Stimulated activated CD4-positive, alpha-beta T cell treated with anti-CD3 and anti-CD28 coated beads, Interleukin-1b, Interleukin-23, amount 100 ng/mL, for 4 hours (primary cell): ENCODE measurements at regions not wholly inside any gene's neighbourhood (a gene's known extent, or its start where the extent isn't known, plus 50 kb on each side); places are given as distances from the start of the nearest gene placed in this dataset.
"Not testable (repeated sequence)": the region's sequence is repeated elsewhere in the genome, so short reads cannot be mapped to it uniquely, and the experiment has no call there.

Source experiments
- DNase-seq, 2 donors: peaks; one replicate each; pipeline ENCODE4 v3.0.0-alpha.2; 2020; ENCODE audit warnings: low read depth in 2 of 2

DNA sequence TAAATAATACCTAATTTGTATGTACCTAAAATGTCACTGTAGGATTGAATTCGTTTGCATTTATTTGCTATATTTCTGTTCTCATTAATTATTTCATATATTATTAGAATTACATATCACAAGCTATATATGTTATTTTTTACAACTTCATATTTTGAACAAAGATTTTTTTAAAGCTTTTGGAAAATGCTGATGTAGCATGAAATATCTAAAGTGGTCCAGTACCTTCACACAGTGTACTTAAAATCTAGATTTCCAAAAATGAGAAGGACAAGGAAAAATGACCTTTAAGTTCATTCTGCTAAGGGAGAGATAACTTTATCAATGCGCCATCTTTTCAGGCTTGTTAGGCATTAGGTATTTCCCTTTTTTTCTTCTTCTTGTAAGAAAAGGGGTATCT is 71.8 kb downstream of the LARP7 start:
- no peak for DNase-seq

DNA sequence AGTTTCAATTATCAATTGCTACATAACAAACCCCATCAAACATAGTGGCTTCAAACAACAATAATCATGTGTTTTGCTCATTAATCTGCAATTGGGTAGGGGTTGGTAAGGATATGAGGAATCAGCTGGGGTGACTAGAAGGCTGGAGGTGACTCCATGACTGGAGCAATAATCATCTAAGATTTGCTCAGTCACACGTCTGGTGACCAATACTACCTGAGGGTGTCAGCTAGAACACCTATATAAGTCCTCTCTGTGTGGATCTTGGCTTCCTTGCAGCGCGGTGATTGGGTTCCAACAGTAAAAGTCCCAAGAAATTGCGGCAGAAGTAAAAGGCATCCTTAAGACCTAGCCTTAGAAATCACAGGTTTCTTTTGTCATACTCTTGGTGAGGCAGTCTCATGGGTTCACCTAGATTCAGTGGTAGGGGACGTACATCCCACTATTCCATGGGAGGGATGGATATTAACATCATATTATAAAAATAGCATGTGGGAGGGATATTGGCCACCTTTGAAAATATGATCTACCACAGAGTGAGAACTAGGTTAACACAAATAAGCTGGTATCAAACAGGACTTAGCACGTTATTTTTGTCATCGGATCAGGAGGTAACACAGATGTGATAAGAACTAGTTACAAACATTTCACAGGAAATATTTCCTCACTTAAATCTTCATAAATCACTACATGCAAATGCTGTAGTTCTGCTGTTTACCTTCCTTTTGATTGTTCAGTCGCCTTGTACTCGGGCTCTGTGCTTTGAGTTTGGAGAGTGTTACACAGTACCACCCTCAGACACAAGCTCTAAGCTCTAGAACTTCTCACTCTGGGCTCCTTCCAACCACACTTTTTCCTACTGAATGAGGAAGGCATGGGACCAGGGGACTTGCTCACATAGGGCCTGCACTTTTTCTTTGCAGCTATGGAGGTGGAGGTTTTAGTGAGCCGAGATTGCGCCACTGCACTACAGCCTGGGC is 78.3 kb downstream of the LARP7 start:
- no peak for DNase-seq

DNA sequence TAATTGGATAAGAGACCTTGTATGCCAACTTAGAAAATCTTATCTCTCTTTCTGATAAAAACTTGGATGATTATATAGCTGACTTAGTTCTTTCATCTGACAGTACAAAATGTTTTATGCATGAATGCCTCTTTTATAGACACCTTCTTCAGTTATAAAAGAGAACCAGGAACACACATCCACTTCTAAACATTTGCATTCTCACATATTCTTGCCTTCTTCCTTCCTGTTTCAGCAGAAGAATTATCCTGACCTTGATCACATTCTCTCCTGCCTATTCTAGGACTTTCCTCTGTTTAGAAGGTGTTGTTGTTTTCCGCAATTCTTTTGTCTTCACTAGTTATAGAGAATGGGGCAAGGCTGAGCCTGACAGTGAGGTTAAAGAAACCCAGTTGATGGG is 80.9 kb downstream of the LARP7 start:
- DNase-seq: no peak

DNA sequence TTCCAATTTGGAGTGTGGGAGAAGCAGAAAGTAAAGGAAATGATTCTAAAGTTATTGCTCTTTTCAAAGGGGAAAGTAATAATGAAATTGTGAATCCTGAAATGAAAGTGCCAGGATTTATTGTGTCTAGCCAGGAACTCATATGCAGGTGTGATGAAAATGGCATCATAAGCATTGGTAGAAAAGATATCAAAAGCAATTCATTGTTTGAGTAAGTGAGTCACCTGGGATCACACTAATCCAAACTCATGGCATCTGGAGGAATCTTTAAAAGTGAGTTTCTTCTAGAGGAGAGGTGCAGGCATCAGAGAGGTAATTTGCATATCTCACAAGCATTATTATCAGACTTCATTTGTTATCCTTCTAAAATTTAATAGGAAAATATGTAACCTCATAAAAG is 84.7 kb downstream of the LARP7 start:
- no peak for DNase-seq

DNA sequence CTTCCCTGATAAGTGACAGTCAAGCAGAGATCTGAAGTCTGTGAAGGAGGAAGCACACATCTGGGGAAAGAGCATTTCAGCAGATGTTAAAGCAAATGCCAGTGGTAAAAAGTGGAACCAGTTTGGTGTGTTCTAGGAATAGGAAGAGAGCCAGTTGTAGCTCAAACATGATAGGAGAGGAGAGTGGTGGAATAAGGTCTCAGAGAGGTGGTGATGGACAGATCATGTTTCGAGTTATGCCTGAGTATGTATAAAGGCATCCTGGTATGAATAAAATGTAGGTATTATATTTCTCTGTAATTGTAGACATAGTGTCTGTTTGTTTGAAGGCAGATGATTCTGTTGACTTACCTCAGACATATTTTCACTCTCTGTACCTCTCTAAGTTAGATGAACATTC is 89.1 kb downstream of the LARP7 start:
- no peak for DNase-seq

DNA sequence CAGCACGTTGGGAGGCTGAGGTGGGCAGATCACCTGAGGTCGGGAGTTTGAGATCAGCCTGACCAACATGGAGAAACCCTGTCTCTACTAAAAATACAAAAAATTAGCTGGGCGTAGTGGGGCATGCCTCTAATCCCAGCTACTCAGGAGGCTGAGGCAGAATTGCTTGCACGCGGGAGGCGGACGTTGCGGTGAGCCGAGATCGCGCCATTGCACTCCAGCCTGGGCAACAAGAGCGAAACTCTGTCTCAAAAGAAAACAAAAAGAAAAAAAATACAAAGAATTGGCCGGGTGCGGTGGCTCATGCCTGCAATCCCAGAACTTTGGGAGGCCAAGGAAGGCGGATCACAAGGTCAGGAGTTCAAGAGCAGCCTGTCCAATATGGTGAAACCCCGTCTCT is 90.8 kb downstream of the LARP7 start:
- DNase-seq: not testable (repeated sequence)

DNA sequence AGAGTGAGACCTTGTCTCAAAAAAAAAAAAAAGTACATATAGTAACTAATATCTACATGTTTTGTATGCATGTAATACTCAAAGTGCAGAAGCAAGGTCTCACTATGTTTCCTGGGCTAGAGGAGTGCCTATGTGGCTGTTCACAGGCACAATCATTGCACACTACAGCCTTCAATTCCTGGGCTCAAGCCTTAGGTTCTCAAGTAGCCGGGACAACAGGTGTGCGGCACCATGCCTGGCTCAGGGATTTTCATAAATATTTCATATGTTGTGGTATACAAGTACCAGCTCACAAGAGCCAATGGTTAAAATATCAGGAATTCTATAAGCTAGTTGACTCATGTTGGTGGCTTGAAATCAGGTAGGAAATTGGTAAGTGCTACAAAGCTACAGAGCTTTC is 94.8 kb downstream of the LARP7 start:
- DNase-seq: no peak

DNA sequence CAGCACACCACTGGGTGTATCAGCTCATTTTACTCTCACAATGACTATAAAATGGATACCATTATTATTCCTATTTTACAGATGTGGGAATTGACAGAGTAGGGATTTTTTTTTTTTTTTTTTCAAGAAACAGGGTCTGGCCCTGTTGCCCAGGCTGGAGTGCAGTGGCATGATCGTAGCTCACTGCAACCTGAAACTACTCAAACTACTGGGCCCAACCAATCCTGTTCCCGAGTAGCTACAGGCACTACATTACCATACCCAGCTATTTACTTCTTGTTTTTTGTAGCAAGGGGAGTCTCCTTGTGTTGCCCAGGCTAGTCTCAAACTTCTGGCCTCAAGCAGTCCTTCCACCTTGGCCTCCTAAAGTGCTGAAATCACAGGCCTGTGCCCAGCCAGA is 95.2 kb downstream of the LARP7 start:
- no peak for DNase-seq

DNA sequence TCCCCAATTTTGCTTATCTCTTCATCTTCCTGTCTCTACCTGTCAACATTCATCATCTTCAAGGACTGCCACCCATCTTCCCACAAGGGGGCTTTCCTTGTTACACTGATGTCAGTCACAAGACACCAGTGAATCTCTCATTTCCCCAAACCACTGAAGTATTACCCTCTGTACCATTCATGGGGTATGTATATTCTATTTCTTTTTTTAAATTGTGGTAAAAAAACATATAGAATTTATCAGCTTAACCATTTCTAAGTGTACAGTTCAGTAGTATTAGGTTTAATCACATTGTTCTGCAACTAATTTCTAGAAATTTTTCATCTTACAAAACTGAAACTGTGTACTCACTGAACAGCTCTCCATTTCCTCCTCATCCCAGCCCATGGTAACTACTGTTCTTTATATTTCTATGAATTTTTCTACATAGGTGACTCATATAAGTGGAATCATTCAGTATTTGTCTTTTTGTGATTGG is 98.6 kb downstream of the LARP7 start:
- DNase-seq: no peak

DNA sequence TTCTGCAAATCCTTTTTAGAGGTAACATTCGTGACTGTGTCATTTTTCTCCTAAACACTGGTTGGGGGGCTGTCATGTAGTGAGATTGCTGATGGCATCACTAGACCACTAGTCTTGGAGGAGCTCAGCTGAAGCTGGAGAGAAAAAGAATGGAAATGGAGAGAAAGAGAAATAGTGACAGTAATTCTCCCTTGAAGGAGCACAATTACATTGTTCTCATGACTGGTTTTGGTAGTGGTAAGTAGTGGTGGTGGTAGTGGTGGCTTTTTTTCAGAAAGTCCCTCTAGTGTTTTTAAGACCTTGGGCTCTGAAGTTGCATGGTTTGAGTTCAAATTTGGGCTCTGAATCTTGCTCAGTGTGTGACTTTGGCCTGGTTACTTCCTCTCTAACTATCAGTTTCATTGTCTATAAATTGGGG is 99.8 kb downstream of the LARP7 start:
- DNase-seq: no peak

DNA sequence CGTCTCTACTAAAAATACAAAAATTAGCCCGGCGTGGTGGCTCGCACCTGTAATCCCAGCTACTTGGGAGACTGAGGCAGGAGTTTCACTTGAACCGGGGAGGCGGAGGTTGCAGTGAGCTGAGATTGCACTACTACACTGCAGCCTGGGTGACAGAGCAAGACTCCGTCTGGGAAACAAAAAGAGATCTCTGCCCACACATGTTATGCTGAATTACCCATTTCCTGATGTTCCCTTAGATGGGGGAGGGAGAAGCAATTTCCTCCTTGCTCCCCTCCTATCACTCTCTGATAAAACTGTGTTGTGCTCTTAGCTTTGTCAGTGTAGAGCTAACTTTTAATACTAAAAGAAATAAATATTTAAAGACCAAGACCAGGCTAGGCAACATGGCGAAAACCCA is 102.5 kb downstream of the LARP7 start:
- DNase-seq: no peak

DNA sequence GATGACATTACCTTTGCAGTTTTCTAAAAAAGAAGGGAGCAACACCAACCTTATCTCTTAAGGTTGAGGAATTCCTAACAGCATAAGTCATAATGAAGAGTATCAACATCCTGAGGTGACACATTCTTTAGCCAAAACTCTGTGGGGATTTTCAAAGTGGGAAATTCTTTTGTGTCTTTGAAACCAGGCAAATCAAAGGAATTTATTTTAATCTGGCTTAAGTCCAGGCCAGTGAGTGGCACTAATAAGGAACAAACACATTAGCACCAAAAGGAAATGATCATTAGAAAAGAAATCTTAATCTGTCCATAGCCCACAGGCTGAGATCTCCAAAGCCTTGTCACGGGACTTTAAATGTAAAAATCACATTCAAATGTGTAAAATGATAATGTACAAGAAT is 110.1 kb downstream of the LARP7 start:
- no peak for DNase-seq

DNA sequence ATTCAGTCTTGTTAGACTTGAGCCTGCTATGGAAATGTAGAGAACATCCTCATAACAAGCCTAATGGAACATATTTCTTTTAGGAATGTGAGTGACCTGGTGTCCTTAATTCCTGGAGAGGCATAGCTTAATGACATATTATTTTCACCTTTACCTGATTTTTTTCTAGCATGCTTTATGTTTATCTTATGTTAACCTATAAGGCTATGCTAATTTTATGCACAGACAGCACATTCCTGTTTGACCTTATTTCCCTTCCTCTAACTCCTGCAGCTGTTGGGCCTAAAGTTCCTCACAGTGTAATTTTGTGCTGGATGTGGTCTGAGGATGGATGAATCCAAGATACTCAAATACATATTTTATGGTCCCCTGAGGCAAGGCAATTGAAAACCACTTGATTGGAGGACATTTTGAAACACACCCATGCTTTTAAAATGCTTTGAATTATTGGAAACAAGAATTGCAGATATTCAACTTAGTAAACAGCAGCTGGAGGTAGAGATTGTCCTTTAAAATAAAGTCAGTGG is 111.5 kb downstream of the LARP7 start:
- no peak for DNase-seq

DNA sequence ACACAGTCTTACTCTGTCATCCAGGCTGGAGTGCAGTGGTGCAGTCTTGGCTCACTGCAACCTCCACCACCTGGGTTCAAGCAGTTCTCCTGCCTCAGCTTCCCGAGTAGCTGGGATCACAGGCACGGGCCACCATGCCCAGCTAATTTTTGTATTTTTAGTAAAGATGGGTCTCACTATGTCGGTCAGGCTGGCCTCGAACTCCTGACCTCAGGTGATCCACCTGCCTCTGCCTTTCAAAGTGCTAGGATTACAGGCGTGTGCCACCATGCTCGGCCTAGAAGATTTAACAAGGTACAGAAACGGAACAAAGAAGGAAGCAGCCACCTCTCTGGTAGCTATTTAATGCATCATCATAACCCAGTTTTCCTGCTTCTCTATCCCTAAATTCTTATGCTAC is 113.8 kb downstream of the LARP7 start:
- DNase-seq: not testable (repeated sequence)

DNA sequence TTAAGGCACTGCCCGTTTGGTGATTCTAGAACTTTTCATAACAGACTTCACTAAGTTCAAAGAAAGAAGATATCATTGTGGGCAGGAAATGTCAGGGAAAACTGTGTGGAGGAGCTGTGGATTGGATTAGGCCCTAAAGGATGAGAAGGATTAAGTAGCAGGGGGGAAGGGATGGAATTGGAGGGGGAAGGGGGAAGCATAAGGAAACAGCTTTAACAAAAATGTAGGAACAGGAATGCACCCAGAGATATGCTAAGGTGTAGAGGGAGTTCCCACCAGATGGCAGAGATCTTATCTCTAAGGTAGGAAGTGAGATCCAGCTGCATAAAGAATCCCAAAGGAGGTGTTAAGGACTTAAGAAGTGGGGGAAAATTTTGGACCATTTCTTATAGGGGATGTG is 114.5 kb downstream of the LARP7 start:
- DNase-seq: no peak

DNA sequence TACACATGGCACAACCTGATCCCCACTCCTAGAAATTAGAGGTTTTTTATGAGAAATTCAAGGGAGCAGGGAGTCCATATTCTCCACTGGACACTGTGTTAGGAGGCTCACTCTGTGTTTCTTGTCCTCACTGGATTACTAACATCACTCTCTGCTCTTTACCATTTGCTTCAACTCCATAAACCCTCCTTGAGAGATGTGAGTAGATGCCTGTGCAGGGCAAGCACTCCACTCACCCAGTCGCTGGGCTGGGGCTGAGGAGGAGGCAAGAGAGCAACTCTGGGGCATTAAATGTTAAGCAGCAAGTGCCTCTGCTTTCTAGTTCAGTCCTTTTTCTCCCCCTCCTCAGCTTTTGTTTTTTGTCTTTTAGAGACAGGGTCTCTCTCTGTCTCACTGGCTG is 115.1 kb downstream of the LARP7 start:
- no peak for DNase-seq

DNA sequence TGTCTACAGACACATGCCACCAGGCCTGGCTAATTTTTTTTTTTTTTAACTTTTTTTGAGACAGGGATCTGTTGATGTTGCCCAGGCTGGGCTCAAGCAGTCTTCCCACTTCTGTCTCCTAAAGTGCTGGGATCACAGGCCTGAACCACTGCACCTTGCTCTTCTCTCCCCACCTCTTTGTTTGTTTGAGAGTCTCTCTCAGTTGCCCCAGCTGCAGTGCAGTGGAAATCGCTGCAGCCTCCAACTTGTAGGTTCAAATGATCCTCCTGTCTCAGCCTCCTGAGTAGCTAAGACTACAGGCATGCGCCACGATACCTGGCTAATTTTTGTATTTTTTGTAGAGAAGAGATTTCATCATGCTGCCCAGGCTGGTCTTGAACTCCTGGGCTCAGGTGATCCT is 115.6 kb downstream of the LARP7 start:
- DNase-seq: no peak

DNA sequence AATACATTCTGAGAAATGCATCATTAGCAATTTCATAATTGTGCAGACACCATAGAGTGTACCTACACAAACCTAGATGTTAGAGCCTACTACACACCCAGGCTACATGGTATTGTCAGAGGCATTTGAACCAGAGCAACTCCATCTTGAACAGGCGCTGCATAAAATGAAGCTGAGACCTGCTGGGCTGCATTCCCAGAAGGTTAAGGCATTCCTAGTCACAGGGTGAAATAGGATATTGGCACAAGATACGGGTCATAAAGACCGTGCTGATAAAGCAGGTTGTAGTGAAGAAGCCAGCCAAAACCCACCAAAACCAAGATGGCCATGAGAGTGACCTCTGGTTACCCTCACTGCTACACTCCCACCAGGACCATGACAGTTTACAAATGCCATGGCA is 116.4 kb downstream of the LARP7 start:
- no peak for DNase-seq

DNA sequence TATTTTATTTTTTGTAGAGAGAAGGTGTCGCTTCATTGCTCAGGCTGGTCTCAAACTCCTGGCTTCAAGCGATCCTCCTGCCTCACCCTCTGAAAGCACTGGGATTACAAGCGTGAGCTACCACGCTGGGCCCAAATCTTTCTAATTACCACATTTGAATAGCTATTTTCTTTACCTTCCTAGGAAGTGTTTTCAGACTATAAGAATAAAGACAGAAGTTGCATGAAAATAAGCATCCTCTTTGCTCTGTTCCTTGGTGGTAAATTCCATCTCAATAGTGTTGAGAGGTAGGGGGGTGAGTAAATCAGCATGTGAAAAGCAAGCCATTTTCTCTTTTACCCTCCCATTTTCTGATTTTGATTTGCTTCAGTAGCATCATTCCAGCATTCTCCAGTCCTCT is 122.4 kb downstream of the LARP7 start:
- DNase-seq: no peak

DNA sequence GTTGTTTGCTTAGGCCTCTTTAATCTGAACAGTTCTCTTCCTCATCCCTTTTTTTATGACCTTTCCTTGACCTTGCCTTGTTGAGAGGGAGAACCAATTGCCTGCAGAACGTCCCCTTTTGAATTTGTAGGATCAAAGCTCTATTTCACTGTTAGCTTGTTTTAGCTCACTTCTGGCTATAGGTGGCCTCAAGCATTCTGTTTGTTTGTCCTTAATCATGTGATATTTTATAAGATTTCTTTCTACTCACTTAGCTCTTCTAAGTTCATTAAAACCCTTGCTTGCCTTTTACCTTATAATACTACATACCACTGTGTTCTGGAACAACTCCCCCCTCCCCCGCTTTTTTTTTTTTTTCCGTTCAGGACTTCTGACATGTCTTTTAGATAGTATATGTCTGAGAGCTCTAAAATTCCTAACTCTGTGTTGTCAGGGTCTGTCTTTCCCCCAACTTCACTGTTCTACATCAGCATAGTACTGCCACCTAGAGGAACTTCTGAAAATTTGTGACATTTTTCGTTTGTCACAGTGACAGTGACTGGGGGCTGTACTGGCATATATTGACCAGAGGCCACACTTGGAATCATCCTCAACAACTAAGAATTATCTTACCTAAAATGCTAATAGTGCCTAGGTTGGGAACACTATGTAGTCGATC is 128.5 kb downstream of the LARP7 start:
- no peak for DNase-seq

DNA sequence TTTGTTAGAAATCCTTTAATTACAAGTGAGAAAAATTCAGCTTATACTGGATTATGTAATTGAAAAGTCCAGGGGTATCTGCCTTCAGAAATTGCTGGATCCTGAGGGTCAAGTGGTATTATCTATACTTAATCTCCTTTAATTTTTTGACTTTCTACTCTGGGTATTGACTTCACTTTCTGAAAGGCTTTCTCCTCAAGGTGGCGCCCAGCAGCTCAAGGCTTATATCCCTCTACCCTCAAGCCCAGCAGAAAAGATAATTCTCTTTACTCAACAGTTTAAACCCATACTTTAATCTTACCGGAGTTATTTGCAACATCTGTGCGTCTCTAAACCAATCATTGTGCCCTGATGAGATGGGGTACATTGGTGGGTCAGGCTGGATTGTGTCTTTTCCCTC is 129.5 kb downstream of the LARP7 start:
- no peak for DNase-seq

DNA sequence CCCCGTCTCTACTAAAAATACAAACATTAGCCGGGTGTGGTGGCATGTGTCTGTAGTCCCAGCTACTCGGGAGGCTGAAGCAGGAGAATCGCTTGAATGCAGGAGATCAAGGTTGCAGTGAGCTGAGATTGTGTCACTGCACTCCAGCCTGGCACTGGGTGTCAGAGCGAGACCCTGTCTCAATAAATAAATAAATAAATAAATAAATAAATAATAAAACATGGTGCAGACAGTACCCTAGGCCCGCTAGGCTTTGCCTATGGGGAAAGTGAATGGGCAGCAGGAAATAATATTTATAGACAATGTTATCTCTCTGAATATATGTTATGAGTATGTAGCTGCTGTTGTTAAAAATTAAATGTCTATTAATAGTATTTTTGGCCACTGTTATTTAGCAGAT is 130.4 kb downstream of the LARP7 start:
- no peak for DNase-seq

DNA sequence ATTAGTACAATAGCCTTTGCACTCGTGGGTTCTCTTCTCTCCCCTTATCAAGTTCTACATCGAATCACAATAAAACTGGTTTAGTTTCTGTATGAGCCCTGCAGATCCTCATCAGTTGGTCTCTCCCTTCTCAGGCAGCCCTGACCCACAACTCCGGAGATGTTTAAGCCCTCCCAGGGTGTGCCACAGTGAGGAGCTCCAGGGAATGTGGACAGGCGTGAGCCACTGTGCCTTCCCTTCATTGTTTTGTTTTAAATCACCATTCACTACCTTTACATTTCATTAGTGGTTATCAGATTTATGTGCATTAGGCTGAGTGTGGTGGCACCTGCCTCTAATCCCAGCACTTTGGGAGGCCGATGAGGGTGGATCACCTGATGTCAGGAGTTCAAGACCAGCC is 133.2 kb downstream of the LARP7 start:
- DNase-seq: no peak
